ES-I3 (cell line): ENCODE measurements at regions not wholly inside any gene's neighbourhood (a gene's known extent, or its start where the extent isn't known, plus 50 kb on each side); places are given as distances from the start of the nearest gene placed in this dataset.

Experiments used
- H3K36me3 ChIP-seq: 2 replicates; pipeline ENCODE4 v1.6.1; 2013; ENCODE audit warnings: mild to moderate bottlenecking, low read length, control low read depth, moderate library complexity; ENCODE audit not compliant: insufficient read depth
- H3K4me1 ChIP-seq: 2 replicates; pipeline ENCODE4 v1.6.1; 2013; ENCODE audit warnings: mild to moderate bottlenecking, control low read depth, low read length; ENCODE audit not compliant: insufficient read depth
- H3K9ac ChIP-seq: 2 replicates; pipeline ENCODE4 v1.6.1; 2013; ENCODE audit warnings: low read depth, mild to moderate bottlenecking, low read length, moderate library complexity
- H3K9me3 ChIP-seq: 2 replicates; pipeline ENCODE4 v1.6.1; 2013; ENCODE audit warnings: mild to moderate bottlenecking, low read length, moderate library complexity; ENCODE audit not compliant: control insufficient read depth, insufficient read depth

DNA sequence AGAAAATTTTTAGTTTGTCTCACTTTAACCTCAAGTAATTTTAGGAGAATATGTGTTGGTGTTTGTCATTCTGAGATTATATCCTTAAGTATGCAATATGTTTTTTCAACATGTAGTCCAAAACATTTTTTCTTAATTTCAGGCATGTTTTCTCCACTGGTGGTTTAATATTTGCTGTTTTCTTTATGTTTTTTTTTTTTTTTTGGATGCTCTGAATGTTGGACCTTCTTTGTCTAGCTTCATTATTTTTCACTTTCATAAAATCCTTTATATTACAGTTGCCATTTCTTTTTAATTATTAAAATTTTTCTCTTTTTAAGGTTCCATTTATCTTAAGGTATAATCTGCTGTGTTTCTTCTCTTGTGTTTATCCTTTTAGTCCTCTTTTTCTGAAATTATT, 342.2 kb upstream of the DUSP10 start:
- H3K4me1 ChIP-seq: no peaks in the 10 kb centered on the region
- no peak overlapping the region for H3K9ac ChIP-seq
- H3K36me3 ChIP-seq: no peaks in the 10 kb centered on the region
- peaks cover 2% of the 10 kb centered on the region; the same call in 1 of the 2 replicates for H3K9me3 ChIP-seq

GRCh38 chr1:222081859-222082258, 340.0 kb upstream of the DUSP10 start:
- Histone ChIP-seq H3K9ac (no peak overlapping the region), H3K9me3 (peaks cover 2% of the 10 kb centered on the region; the same call in 1 of the 2 replicates), H3K4me1 (peaks cover 4% of the 10 kb centered on the region; the same call in 1 of the 2 replicates), H3K36me3 (no peaks in the 10 kb centered on the region)

DNA sequence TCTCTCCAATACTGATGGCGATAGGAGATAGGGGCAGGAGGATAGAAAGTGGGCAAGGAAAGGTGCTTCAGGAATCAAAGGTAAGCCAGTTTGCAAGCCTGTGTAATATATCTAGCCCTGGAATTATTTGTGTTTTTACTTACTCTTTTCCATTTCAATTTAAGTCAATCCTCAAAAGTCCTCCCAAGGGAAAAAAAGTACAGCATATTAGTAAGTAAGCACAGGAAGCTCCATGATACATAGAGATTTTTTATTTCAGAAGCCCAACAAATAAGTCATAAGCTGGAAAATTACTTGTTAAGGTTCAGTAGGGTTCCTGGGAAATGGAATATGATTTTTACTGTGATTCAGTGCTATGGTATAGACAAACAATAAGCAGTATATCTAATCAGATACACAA, 337.7 kb upstream of the DUSP10 start:
- H3K9me3 ChIP-seq: peaks cover 2% of the 10 kb centered on the region; the same call in 1 of the 2 replicates
- H3K36me3 ChIP-seq: no peaks in the 10 kb centered on the region
- H3K9ac ChIP-seq: no peak overlapping the region
- H3K4me1 ChIP-seq: peaks cover 4% of the 10 kb centered on the region; the same call in 1 of the 2 replicates

DNA sequence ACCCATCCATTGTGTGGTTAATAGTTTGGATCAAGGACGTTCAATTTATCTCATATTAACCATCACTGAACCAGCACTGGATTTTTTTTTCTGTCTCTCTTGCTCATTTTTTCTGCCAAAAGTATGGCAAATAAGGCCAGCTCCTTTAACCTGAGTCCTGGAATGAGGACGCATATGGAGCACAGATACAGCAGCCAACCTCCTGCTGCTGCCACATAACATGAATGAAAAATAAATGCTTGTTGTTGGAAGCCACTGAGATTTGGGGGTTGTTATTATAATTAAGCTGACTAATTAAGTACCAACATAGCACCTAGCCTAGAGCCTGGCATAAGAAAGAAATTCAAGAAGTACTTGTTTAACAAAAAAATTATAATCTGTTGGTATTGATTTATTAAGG, 335.3 kb upstream of the DUSP10 start:
- no peak overlapping the region for H3K9ac ChIP-seq
- H3K36me3 ChIP-seq: no peaks in the 10 kb centered on the region
- no peaks in the 10 kb centered on the region; the same call in 1 of the 2 replicates for H3K9me3 ChIP-seq
- peaks cover 9% of the 10 kb centered on the region; the same call in 1 of the 2 replicates for H3K4me1 ChIP-seq

DNA sequence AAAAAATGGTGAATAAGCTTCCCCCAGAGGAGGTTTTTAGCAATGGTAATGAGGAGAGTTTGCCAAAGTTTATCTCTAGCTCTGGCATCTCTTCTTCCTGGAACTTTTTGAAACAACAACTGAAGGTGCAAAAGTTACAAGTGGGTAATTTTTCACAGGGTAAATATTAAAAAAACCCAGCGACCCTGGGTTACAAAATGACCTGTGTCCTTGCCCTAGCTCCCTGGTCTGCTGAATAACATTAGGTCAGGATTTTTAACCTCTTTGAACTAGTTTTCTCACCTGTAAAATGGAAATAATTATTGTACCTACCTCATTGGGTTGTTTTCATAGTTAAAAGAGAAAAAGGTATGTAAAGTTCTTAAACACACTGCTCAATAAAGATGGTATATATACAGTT, 332.4 kb upstream of the DUSP10 start:
- no peaks in the 10 kb centered on the region for H3K9me3 ChIP-seq
- no peaks in the 10 kb centered on the region for H3K36me3 ChIP-seq
- peaks cover 28% of the 10 kb centered on the region for H3K4me1 ChIP-seq
- H3K9ac ChIP-seq: no peak overlapping the region

GRCh38 chr1:222073307-222073995, 331.6 kb upstream of the DUSP10 start:
- Histone ChIP-seq H3K36me3 (no peaks in the 10 kb centered on the region), H3K9me3 (no peaks in the 10 kb centered on the region), H3K9ac (no peak overlapping the region), H3K4me1 (peaks cover 24% of the 10 kb centered on the region)

- Histone ChIP-seq H3K4me1 (peaks cover 24% of the 10 kb centered on the region), H3K9ac (no peak overlapping the region), H3K9me3 (no peaks in the 10 kb centered on the region), H3K36me3 (no peaks in the 10 kb centered on the region)
These were observed 329.5 kb upstream of the DUSP10 start for GRCh38 chr1:222071387-222071786.

GRCh38 chr1:222068937-222069336, 327.0 kb upstream of the DUSP10 start:
- peaks cover 2% of the 10 kb centered on the region; the same call in 1 of the 2 replicates for H3K36me3 ChIP-seq
- H3K4me1 ChIP-seq: peaks cover 24% of the 10 kb centered on the region
- H3K9ac ChIP-seq: no peak overlapping the region
- peaks cover 12% of the 10 kb centered on the region for H3K9me3 ChIP-seq

DNA sequence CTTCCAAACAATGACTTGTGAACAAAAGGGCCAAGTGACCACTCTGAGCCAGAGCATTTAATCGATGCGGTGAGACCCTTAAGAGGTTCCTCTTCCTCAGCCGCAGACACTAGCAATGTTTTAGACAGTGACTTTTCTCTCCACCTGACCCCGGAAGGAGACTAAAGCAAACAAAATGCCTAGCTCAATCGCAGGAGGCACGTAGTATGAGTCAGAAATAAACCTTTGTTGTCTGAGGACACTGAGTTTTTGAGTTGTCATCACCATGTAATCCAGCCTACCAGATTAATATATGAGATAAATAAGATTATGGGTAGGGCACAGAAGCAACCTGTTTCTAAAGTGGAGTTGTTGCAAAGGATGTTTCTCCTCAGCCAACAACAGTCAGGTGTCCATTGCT, 326.2 kb upstream of the DUSP10 start:
- Histone ChIP-seq H3K9me3 (peaks cover 12% of the 10 kb centered on the region), H3K9ac (no peak overlapping the region), H3K36me3 (peaks cover 2% of the 10 kb centered on the region; the same call in 1 of the 2 replicates), H3K4me1 (peaks cover 24% of the 10 kb centered on the region)

GRCh38 chr1:222066539-222066938, 324.6 kb upstream of the DUSP10 start:
- Histone ChIP-seq H3K4me1 (peaks cover 12% of the 10 kb centered on the region), H3K9me3 (peaks cover 12% of the 10 kb centered on the region), H3K9ac (no peak overlapping the region), H3K36me3 (peaks cover 2% of the 10 kb centered on the region; the same call in 1 of the 2 replicates)

GRCh38 chr1:222065234-222065633, 323.3 kb upstream of the DUSP10 start:
- peaks cover 2% of the 10 kb centered on the region; the same call in 1 of the 2 replicates for H3K4me1 ChIP-seq
- H3K9ac ChIP-seq: no peak overlapping the region
- peaks cover 2% of the 10 kb centered on the region; the same call in 1 of the 2 replicates for H3K36me3 ChIP-seq
- H3K9me3 ChIP-seq: peaks cover 12% of the 10 kb centered on the region

- peaks cover 2% of the 10 kb centered on the region; the same call in 1 of the 2 replicates for H3K36me3 ChIP-seq
- H3K4me1 ChIP-seq: no peaks in the 10 kb centered on the region
- no peak overlapping the region for H3K9ac ChIP-seq
- H3K9me3 ChIP-seq: peaks cover 12% of the 10 kb centered on the region
These were observed 322.7 kb upstream of the DUSP10 start for GRCh38 chr1:222064388-222065211.

DNA sequence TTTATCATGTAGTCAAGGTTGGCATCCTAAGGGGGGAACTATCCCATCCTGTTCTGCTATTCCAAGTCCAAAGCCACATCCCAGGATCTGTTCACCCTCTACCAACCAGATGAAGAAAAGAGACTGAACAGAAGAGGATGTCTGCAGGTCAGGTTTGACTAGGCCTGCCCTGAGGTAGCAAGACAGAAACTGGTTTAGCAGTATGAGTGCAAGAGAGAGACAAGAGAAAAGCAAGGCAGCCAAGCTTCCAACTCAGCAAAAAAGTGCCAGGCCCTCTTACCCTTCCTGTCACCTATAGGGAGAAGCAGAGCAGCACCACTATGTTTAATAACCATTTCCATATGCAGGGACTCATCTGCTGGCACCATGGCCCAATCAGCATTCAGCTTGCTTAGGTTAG, 320.8 kb upstream of the DUSP10 start:
- Histone ChIP-seq H3K36me3 (peaks cover 2% of the 10 kb centered on the region; the same call in 1 of the 2 replicates), H3K9ac (no peak overlapping the region), H3K9me3 (peaks cover 12% of the 10 kb centered on the region), H3K4me1 (no peaks in the 10 kb centered on the region)

- no peak overlapping the region for H3K9ac ChIP-seq
- H3K9me3 ChIP-seq: peaks cover 12% of the 10 kb centered on the region
- H3K36me3 ChIP-seq: peaks cover 2% of the 10 kb centered on the region; the same call in 1 of the 2 replicates
- H3K4me1 ChIP-seq: no peaks in the 10 kb centered on the region
These were observed 319.9 kb upstream of the DUSP10 start for GRCh38 chr1:222061711-222062359.
